IMR-90 (cell line): ENCODE measurements at regions not wholly inside any gene's neighbourhood (a gene's known extent, or its start where the extent isn't known, plus 50 kb on each side); places are given as distances from the start of the nearest gene placed in this dataset.

Experiments
- ATAC-seq: fragments of 200-7000 bp; cut with Tn5 transposase; 2 replicates; pipeline ENCODE4 v1.9.1; 2020; ENCODE audit warnings: low read depth, mild to moderate bottlenecking, moderate library complexity
- BruUV-seq: library from RNA; stranded (reverse); fragments of 400-500 nt; replicated peaks from 2 replicates; lab custom pipeline; 2021; lab: Mats Ljungman, UMichigan
- CTCF ChIA-PET: fragments of 300-600 bp; formaldehyde crosslinking; extraction: SDS; loops from one replicate; lab custom pipeline; 2021; ENCODE audit warnings: antibody characterized with exemption; lab: Yijun Ruan, JAX
- POLR2A ChIA-PET: fragments of 300-600 bp; sonication (Branson Sonifier 250); formaldehyde crosslinking; loops from one replicate; lab custom pipeline; 2022; ENCODE audit warnings: antibody characterized with exemption; ENCODE audit not compliant: unreplicated experiment; lab: Charles Lee
- DNase-seq: peaks from one replicate; pipeline ENCODE4 v3.0.0; 2013
- H2AFZ ChIP-seq: replicated peaks from 2 replicates; pipeline ENCODE3; 2013; ENCODE audit warnings: low read length, mild to moderate bottlenecking; ENCODE audit not compliant: poor library complexity
- H2AK5ac ChIP-seq: 2 replicates; pipeline ENCODE4 v1.6.1; 2013; ENCODE audit warnings: low read depth, low read length, inconsistent platforms
- H2AK9ac ChIP-seq: replicated peaks from 2 replicates; pipeline ENCODE3; 2013; ENCODE audit warnings: mild to moderate bottlenecking, low read depth, low read length, moderate library complexity; ENCODE audit not compliant: poor library complexity
- H2BK120ac ChIP-seq: 2 replicates; pipeline ENCODE4 v1.6.1; 2013; ENCODE audit warnings: low read depth, low read length, inconsistent platforms
- H2BK15ac ChIP-seq: 3 replicates; pipeline ENCODE4 v1.6.1; 2013; ENCODE audit warnings: low read depth, low read length, inconsistent platforms
- H2BK20ac ChIP-seq: 2 replicates; pipeline ENCODE4 v1.6.1; 2013; ENCODE audit warnings: low read depth, mild to moderate bottlenecking, inconsistent platforms, low read length, moderate library complexity
- H2BK5ac ChIP-seq: 2 replicates; pipeline ENCODE4 v1.6.1; 2013; ENCODE audit warnings: mild to moderate bottlenecking, low read depth, low read length, inconsistent platforms; ENCODE audit not compliant: poor library complexity, severe bottlenecking
- H3K14ac ChIP-seq: replicated peaks from 2 replicates; pipeline ENCODE4 v1.6.1; 2013; ENCODE audit warnings: low read depth, low read length, inconsistent platforms
- H3K18ac ChIP-seq: 2 replicates; pipeline ENCODE4 v1.6.1; 2013; ENCODE audit warnings: low read depth, low read length, control low read depth
- H3K23ac ChIP-seq: 2 replicates; pipeline ENCODE4 v1.6.1; 2013; ENCODE audit warnings: low read depth, low read length, inconsistent platforms
- H3K27ac ChIP-seq: 2 replicates; pipeline ENCODE4 v1.5.1; 2013; ENCODE audit warnings: mild to moderate bottlenecking, control low read depth, low read length; ENCODE audit not compliant: insufficient read depth
- H3K27me3 ChIP-seq: 2 replicates; pipeline ENCODE4 v1.6.1; 2013; ENCODE audit warnings: low read length; ENCODE audit not compliant: control insufficient read depth, insufficient read depth
- H3K36me3 ChIP-seq: 2 replicates; pipeline ENCODE4 v1.6.1; 2013; ENCODE audit warnings: low read length, mixed read lengths; ENCODE audit not compliant: control insufficient read depth, insufficient read depth
- H3K4ac ChIP-seq: 2 replicates; pipeline ENCODE4 v1.6.1; 2013; ENCODE audit warnings: low read depth, low read length, inconsistent platforms
- H3K4me1 ChIP-seq: 2 replicates; pipeline ENCODE4 v1.6.1; 2013; ENCODE audit warnings: low read length, mixed read lengths; ENCODE audit not compliant: control insufficient read depth, insufficient read depth
- H3K4me2 ChIP-seq: 2 replicates; pipeline ENCODE4 v1.6.1; 2013; ENCODE audit warnings: low read depth, mild to moderate bottlenecking, control low read depth, low read length, moderate library complexity
- H3K4me3 ChIP-seq: 2 replicates; pipeline ENCODE4 v1.5.1; 2013; ENCODE audit warnings: low read depth, mild to moderate bottlenecking, control low read depth, low read length, moderate library complexity; ENCODE audit not compliant: insufficient read depth
- H3K56ac ChIP-seq: 2 replicates; pipeline ENCODE4 v1.6.1; 2013; ENCODE audit warnings: low read length, inconsistent platforms; ENCODE audit not compliant: insufficient read depth; ENCODE audit errors: extremely low read depth
- H3K79me1 ChIP-seq, 2 experiments: 2 replicates each; pipeline ENCODE4 v1.6.1; 2013; ENCODE audit warnings: low read length in 2 of 2, inconsistent platforms in 1 of 2, low read depth in 1 of 2
- H3K9ac ChIP-seq: 2 replicates; pipeline ENCODE4 v1.6.1; 2013; ENCODE audit warnings: low read depth, low read length, control low read depth
- H3K9me1 ChIP-seq: 2 replicates; pipeline ENCODE4 v1.6.1; 2013; ENCODE audit warnings: low read length, inconsistent platforms; ENCODE audit not compliant: insufficient read depth
- H3K9me3 ChIP-seq: 2 replicates; pipeline ENCODE4 v1.6.1; 2013; ENCODE audit warnings: low read length; ENCODE audit not compliant: control insufficient read depth, insufficient read depth
- H4K20me1 ChIP-seq: 2 replicates; pipeline ENCODE4 v1.6.1; 2013; ENCODE audit warnings: low read length, inconsistent platforms; ENCODE audit not compliant: insufficient read depth
- H4K5ac ChIP-seq: 2 replicates; pipeline ENCODE4 v1.6.1; 2013; ENCODE audit warnings: mild to moderate bottlenecking, low read depth, low read length, control low read depth
- H4K8ac ChIP-seq, 2 experiments: 2 replicates each; pipeline ENCODE4 v1.6.1; 2013; ENCODE audit warnings: low read depth in 2 of 2, low read length in 2 of 2, control low read depth in 1 of 2, inconsistent platforms in 1 of 2
- H4K91ac ChIP-seq: 2 replicates; pipeline ENCODE4 v1.6.1; 2013; ENCODE audit warnings: low read depth, low read length, inconsistent platforms; ENCODE audit not compliant: insufficient read depth
- BHLHE40 ChIP-seq: fragments of 150-350 bp; IDR thresholded peaks from 2 replicates; pipeline ENCODE4 v1.6.1; 2016; ENCODE audit warnings: mild to moderate bottlenecking, low read depth, low read length
- CHD1 ChIP-seq: IDR thresholded peaks from 2 replicates; pipeline ENCODE4 v1.6.1; 2012; ENCODE audit warnings: low read depth, low read length, improper control_type of control experiment
- CTCF ChIP-seq: conservative IDR thresholded peaks from 2 replicates; pipeline ENCODE4 v1.5.1; 2012; ENCODE audit warnings: mild to moderate bottlenecking, low read depth, low read length, improper control_type of control experiment
- MAFK ChIP-seq: IDR thresholded peaks from 2 replicates; pipeline ENCODE4 v1.6.1; 2012; ENCODE audit warnings: low read depth, low read length, improper control_type of control experiment
- MAZ ChIP-seq: IDR thresholded peaks from 2 replicates; pipeline ENCODE4 v1.6.1; 2012; ENCODE audit warnings: low read depth, mild to moderate bottlenecking, low read length, improper control_type of control experiment, moderate library complexity, borderline replicate concordance
- POLR2A ChIP-seq: IDR thresholded peaks from 2 replicates; pipeline ENCODE4 v1.6.1; 2012; ENCODE audit warnings: mild to moderate bottlenecking, low read depth, low read length
- RCOR1 ChIP-seq: IDR thresholded peaks from 2 replicates; pipeline ENCODE4 v1.6.1; 2012; ENCODE audit warnings: mild to moderate bottlenecking, low read length, improper control_type of control experiment; ENCODE audit not compliant: insufficient replicate concordance
- RFX5 ChIP-seq: IDR thresholded peaks from 2 replicates; pipeline ENCODE4 v1.8.0; 2012; ENCODE audit warnings: low read depth, mild to moderate bottlenecking, low read length, moderate library complexity
- SMC3 ChIP-seq: fragments of 150-350 bp; IDR thresholded peaks from 2 replicates; pipeline ENCODE4 v1.6.1; 2016; ENCODE audit warnings: low read depth, mild to moderate bottlenecking, antibody characterized with exemption, low read length, moderate library complexity
- WGBS, 2 experiments: methylation state at CpG; one replicate each; pipeline versions ENCODE4 v1.1.5 to v1.1.7; 2013; ENCODE audit warnings: missing lambda C conversion rate in 2 of 2; ENCODE audit not compliant: insufficient read length in 1 of 2; ENCODE audit errors: extremely low coverage in 2 of 2; 5-methylcytosine and 5-hydroxymethylcytosine counted together
- dilution Hi-C: fragments of 300-500 bp; cut with HindIII; formaldehyde crosslinking; loops from one replicate; pipeline ENCODE4 v1.14.3; 2018; ENCODE audit warnings: low sequenced_read_pairs; ENCODE audit not compliant: unreplicated experiment
- in situ Hi-C: fragments of 300-500 bp; cut with MboI; formaldehyde crosslinking; loops from 3 replicates; pipeline ENCODE4 v1.14.3; 2019; ENCODE audit warnings: low sequenced_read_pairs, inconsistent platforms, mixed read lengths
- intact Hi-C: fragments of 100-400 bp; cut with micrococcal nuclease; formaldehyde crosslinking; loops from 2 replicates; pipeline ENCODE4 v1.10.0; 2022
- TF ChIP-seq, protein P1 (sequence below): fragments of 150-350 bp; IDR thresholded peaks from 2 replicates; pipeline ENCODE4 v1.6.1; 2016; ENCODE audit warnings: low read depth, mild to moderate bottlenecking, low read length, moderate library complexity, borderline replicate concordance
- TF ChIP-seq, protein P2 (sequence below): fragments of 150-350 bp; IDR thresholded peaks from 2 replicates; pipeline ENCODE4 v1.6.1; 2017; ENCODE audit warnings: mild to moderate bottlenecking, antibody characterized with exemption, low read length, low read depth

DNA sequence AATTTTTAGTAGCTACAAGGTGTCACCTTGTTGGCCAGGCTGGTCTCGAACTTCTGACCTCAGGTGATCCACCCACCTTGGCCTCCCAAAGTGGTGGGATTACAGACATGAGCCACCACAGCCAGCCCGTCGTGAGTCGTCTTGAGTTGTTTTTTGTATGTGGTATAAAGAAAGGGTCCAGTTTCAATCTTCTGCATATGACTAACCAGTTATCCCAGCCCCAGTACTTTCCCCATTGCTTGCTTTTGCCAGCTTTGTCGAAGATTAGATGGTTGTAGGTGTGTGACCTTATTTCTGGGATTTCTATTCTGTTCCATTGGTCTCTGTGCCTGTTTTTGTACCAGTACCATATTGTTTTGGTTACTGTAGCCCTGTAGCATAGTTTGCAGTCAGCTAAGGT, 105.9 kb downstream of the OR13H1 start:
- POLR2A ChIA-PET = no interaction called here
- Histone ChIP-seq H3K4me3 (no peak overlapping the region), H3K9ac (no peak overlapping the region), H3K27ac (no peak overlapping the region), H3K4me2 (no peak overlapping the region), H3K27me3 (peaks cover 2% of the 10 kb centered on the region; the same call in 1 of the 2 replicates), H2AK9ac (no peak overlapping the region), H3K23ac (no peak overlapping the region), H3K14ac (no peak overlapping the region), H3K9me3 (no peaks in the 10 kb centered on the region; the same call in 1 of the 2 replicates), H2AFZ (no peak overlapping the region), H4K91ac (no peak overlapping the region), H2BK5ac (no peak overlapping the region), H3K9me1 (no peaks in the 10 kb centered on the region), H2AK5ac (no peak overlapping the region), H2BK120ac (no peak overlapping the region), H3K36me3 (no peaks in the 10 kb centered on the region), H4K8ac (no peak overlapping the region), H3K4ac (no peak overlapping the region), H3K4me1 (no peaks in the 10 kb centered on the region), H4K20me1 (no peaks in the 10 kb centered on the region), H3K18ac (no peak overlapping the region), H4K5ac (no peak overlapping the region), H3K56ac (no peak overlapping the region), H2BK20ac (no peak overlapping the region), H3K79me1 (no peaks in the 10 kb centered on the region), H2BK15ac (no peak overlapping the region)
- DNase-seq (no peak), ATAC-seq (no peak)
- intact Hi-C loops = no loop called here
- no peak for TF ChIP-seq RCOR1
- TF ChIP-seq CTCF = no peak
- TF ChIP-seq, protein P1, sequence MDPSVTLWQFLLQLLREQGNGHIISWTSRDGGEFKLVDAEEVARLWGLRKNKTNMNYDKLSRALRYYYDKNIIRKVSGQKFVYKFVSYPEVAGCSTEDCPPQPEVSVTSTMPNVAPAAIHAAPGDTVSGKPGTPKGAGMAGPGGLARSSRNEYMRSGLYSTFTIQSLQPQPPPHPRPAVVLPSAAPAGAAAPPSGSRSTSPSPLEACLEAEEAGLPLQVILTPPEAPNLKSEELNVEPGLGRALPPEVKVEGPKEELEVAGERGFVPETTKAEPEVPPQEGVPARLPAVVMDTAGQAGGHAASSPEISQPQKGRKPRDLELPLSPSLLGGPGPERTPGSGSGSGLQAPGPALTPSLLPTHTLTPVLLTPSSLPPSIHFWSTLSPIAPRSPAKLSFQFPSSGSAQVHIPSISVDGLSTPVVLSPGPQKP = no peak
- TF ChIP-seq SMC3 = no peak
- TF ChIP-seq MAFK = no peak
- TF ChIP-seq MAZ = no peak
- no peak for TF ChIP-seq POLR2A
- TF ChIP-seq, protein P2, sequence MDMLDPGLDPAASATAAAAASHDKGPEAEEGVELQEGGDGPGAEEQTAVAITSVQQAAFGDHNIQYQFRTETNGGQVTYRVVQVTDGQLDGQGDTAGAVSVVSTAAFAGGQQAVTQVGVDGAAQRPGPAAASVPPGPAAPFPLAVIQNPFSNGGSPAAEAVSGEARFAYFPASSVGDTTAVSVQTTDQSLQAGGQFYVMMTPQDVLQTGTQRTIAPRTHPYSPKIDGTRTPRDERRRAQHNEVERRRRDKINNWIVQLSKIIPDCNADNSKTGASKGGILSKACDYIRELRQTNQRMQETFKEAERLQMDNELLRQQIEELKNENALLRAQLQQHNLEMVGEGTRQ = no peak
- no peak for TF ChIP-seq RFX5
- TF ChIP-seq CHD1 = no peak
- TF ChIP-seq BHLHE40 = no peak
- dilution Hi-C loops = no loop called here
- in situ Hi-C loops = no loop called here
- CTCF ChIA-PET = no interaction called here
- WGBS, 2 experiments = no CpG with 5 or more reads among the region's 5 CpGs
- BruUV-seq = no TSS peak
